ENCODE measurements at regions not wholly inside any gene's neighbourhood (a gene's known extent, or its start where the extent isn't known, plus 50 kb on each side); places are given as distances from the start of the nearest gene placed in this dataset.

- Mint-ChIP-seq H3K4me3 (ENCODE audit: unreplicated experiment) (no peak overlapping the region), H3K9me3 (ENCODE audit: unreplicated experiment) (no peaks in the 10 kb centered on the region), H3K27ac (ENCODE audit: unreplicated experiment) (no peak overlapping the region), H3K4me1 (ENCODE audit: low read depth, unreplicated experiment) (no peaks in the 10 kb centered on the region), H3K36me3 (ENCODE audit: insufficient read depth, unreplicated experiment) (no peaks in the 10 kb centered on the region), H3K27me3 (ENCODE audit: insufficient read depth, unreplicated experiment) (peaks cover 3% of the 10 kb centered on the region)
- no peaks in the 10 kb centered on the region for H3K4me1 ChIP-seq
- ChIA-PET POLR2A (no interaction called here), CTCF (interaction anchor here (0.6 kb wide), 2 partner anchors 20 to 222 kb away, joined by 4 read pairs; no protein-coding TSS in a partner anchor)
- TF ChIP-seq CTCF (IDR thresholded peaks at IDR 0.05; ENCODE audit: insufficient read depth in 1 of 2, low read depth in 1 of 2, low read length in 1 of 2, severe bottlenecking in 1 of 2, unreplicated experiment in 1 of 2), result no peak
- H3K36me3 ChIP-seq (ENCODE audit: control insufficient read depth, insufficient read depth, low read length), result no peaks in the 10 kb centered on the region
- intact Hi-C loops (cut with micrococcal nuclease; ENCODE audit: unreplicated experiment), result no loop called here
- BruUV-seq (replicated peaks), result no TSS peak
- H3K9me3 ChIP-seq, result no peaks in the 10 kb centered on the region
- no peak overlapping the region for H3K4me3 ChIP-seq (ENCODE audit: low read depth, low read length)
- H3K27me3 ChIP-seq (replicated peaks; ENCODE audit: control insufficient read depth, insufficient read depth, low read length), result no peaks in the 10 kb centered on the region
- DNase-seq, result no peak
Observed at GRCh38 chr1:238964631-238965030, 421.7 kb upstream of the CHRM3 start.

GRCh38 chr1:238962941-238963340, 423.4 kb upstream of the CHRM3 start:
- intact Hi-C loops (cut with micrococcal nuclease; ENCODE audit: unreplicated experiment), result no loop called here
- Mint-ChIP-seq H3K4me1 (ENCODE audit: low read depth, unreplicated experiment) (no peaks in the 10 kb centered on the region), H3K27me3 (ENCODE audit: insufficient read depth, unreplicated experiment) (peaks cover 3% of the 10 kb centered on the region), H3K9me3 (ENCODE audit: unreplicated experiment) (no peaks in the 10 kb centered on the region), H3K4me3 (ENCODE audit: unreplicated experiment) (no peak overlapping the region), H3K27ac (ENCODE audit: unreplicated experiment) (no peak overlapping the region), H3K36me3 (ENCODE audit: insufficient read depth, unreplicated experiment) (no peaks in the 10 kb centered on the region)
- Histone ChIP-seq H3K36me3 (ENCODE audit: control insufficient read depth, insufficient read depth, low read length) (no peaks in the 10 kb centered on the region), H3K27me3 (replicated peaks; ENCODE audit: control insufficient read depth, insufficient read depth, low read length) (no peaks in the 10 kb centered on the region), H3K4me3 (ENCODE audit: low read depth, low read length) (no peak overlapping the region), H3K9me3 (no peaks in the 10 kb centered on the region), H3K4me1 (no peaks in the 10 kb centered on the region)
- POLR2A ChIA-PET, result no interaction called here
- DNase-seq, result no peak
- no peak for TF ChIP-seq CTCF (IDR thresholded peaks at IDR 0.05; ENCODE audit: insufficient read depth in 1 of 2, low read depth in 1 of 2, low read length in 1 of 2, severe bottlenecking in 1 of 2, unreplicated experiment in 1 of 2)
- CTCF ChIA-PET, result no interaction called here
- no TSS peak for BruUV-seq (replicated peaks)

- Histone ChIP-seq H3K4me1 (no peaks in the 10 kb centered on the region), H3K4me3 (ENCODE audit: low read depth, low read length) (no peak overlapping the region), H3K36me3 (ENCODE audit: control insufficient read depth, insufficient read depth, low read length) (no peaks in the 10 kb centered on the region), H3K9me3 (no peaks in the 10 kb centered on the region), H3K27me3 (replicated peaks; ENCODE audit: control insufficient read depth, insufficient read depth, low read length) (no peaks in the 10 kb centered on the region)
- H3K4me3 Mint-ChIP-seq (ENCODE audit: unreplicated experiment), result no peak overlapping the region
- H3K27me3 Mint-ChIP-seq (ENCODE audit: insufficient read depth, unreplicated experiment), result peaks cover 3% of the 10 kb centered on the region
- no peak for DNase-seq
- TF ChIP-seq CTCF (IDR thresholded peaks at IDR 0.05; ENCODE audit: insufficient read depth in 1 of 2, low read depth in 1 of 2, low read length in 1 of 2, severe bottlenecking in 1 of 2, unreplicated experiment in 1 of 2), result no peak
- no TSS peak for BruUV-seq (replicated peaks)
- H3K36me3 Mint-ChIP-seq (ENCODE audit: insufficient read depth, unreplicated experiment), result no peaks in the 10 kb centered on the region
- POLR2A ChIA-PET, result no interaction called here
- no peaks in the 10 kb centered on the region for H3K9me3 Mint-ChIP-seq (ENCODE audit: unreplicated experiment)
- intact Hi-C loops (cut with micrococcal nuclease; ENCODE audit: unreplicated experiment), result no loop called here
- CTCF ChIA-PET, result no interaction called here
- H3K4me1 Mint-ChIP-seq (ENCODE audit: low read depth, unreplicated experiment), result no peaks in the 10 kb centered on the region
- H3K27ac Mint-ChIP-seq (ENCODE audit: unreplicated experiment), result no peak overlapping the region
Observed at GRCh38 chr1:238961790-238962189, 424.6 kb upstream of the CHRM3 start.

Measured in Caco-2 (cell line).